Lung (tissue), 11 donors: ENCODE measurements at regions not wholly inside any gene's neighbourhood (a gene's known extent, or its start where the extent isn't known, plus 50 kb on each side); places are given as distances from the start of the nearest gene placed in this dataset.

Source experiments
- ATAC-seq: fragments of 200-7000 bp; cut with Tn5 transposase; one replicate; pipeline ENCODE4 v1.9.1; 2020; ENCODE audit warnings: moderate number of reproducible peaks; ENCODE audit not compliant: insufficient read depth, low FRiP score
- DNase-seq, 3 donors: peaks; one replicate each; pipeline ENCODE4 v3.0.0-alpha.2; 2013 to 2017
- H3K27ac ChIP-seq, 2 donors: one replicate each; pipeline ENCODE4 v1.5.1; 2013; ENCODE audit warnings: mild to moderate bottlenecking in 2 of 2, moderate library complexity in 2 of 2, control low read depth in 1 of 2, inconsistent platforms in 1 of 2, low read depth in 1 of 2, low read length in 1 of 2
- H3K27me3 ChIP-seq, 3 donors: one replicate each; pipeline ENCODE4 v1.5.1; 2013; ENCODE audit warnings: low read length in 2 of 3; ENCODE audit not compliant: control insufficient read depth in 3 of 3, insufficient read depth in 3 of 3
- H3K36me3 ChIP-seq, 4 donors: one replicate each; pipeline ENCODE4 v1.5.1; 2013; ENCODE audit warnings: low read length in 4 of 4, mild to moderate bottlenecking in 1 of 4, moderate library complexity in 1 of 4; ENCODE audit not compliant: control insufficient read depth in 4 of 4, insufficient read depth in 4 of 4
- H3K4me1 ChIP-seq, 5 donors: one replicate each; pipeline ENCODE4 v1.5.1; 2013; ENCODE audit warnings: low read length in 5 of 5, mild to moderate bottlenecking in 2 of 5, moderate library complexity in 1 of 5; ENCODE audit not compliant: control insufficient read depth in 5 of 5, insufficient read depth in 5 of 5
- H3K4me3 ChIP-seq: one replicate; pipeline ENCODE4 v1.5.1; 2013; ENCODE audit warnings: mild to moderate bottlenecking, control low read depth, moderate library complexity
- H3K9ac ChIP-seq, 2 donors: one replicate each; pipeline ENCODE4 v1.5.1; 2013; ENCODE audit warnings: low read length in 2 of 2, control low read depth in 1 of 2; ENCODE audit not compliant: insufficient read depth in 1 of 2
- H3K9me3 ChIP-seq, 4 donors: one replicate each; pipeline ENCODE4 v1.5.1; 2013; ENCODE audit warnings: low read length in 3 of 4, mild to moderate bottlenecking in 1 of 4, moderate library complexity in 1 of 4; ENCODE audit not compliant: control insufficient read depth in 4 of 4, insufficient read depth in 3 of 4
- WGBS, 2 donors: extraction: QIAGEN DNeasy Blood & Tissue Kit; methylation state at CpG; one replicate each; pipeline ENCODE4 v1.1.7; 2013; 5-methylcytosine and 5-hydroxymethylcytosine counted together
- TF ChIP-seq, protein P1 (sequence below): IDR thresholded peaks from 2 replicates; pipeline ENCODE4 v1.5.1; 2012; ENCODE audit warnings: mild to moderate bottlenecking; ENCODE audit errors: control extremely low read depth, extremely low read depth
- donor health status: control.
- donor health status: control.
- donor health status: Bipolar disorder and iron deficiency.
- donor health status: healthy.
- donor health status: DM: yes; HTN: yes; CAD: no.

DNA sequence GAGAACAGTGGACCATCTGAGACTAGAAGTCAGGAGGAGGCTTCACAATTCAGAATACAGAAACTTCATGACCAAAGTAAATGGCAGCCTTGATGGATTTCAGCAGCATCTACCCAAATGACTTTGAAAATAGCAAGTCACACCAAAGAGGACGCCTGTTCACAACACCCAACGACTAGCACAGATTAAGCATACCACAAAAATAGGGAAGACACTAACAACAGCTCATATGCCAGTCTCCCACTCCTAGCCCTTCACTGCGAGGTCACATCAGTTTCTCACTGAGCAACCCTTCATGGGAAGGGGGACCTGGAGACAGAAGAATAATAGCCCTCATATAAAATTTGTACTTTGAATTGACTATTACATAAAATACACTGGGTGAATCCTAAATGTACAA, 228.4 kb upstream of the SLC39A10 start:
- ATAC-seq (no peak), DNase-seq (no peak)
- TF ChIP-seq, protein P1, sequence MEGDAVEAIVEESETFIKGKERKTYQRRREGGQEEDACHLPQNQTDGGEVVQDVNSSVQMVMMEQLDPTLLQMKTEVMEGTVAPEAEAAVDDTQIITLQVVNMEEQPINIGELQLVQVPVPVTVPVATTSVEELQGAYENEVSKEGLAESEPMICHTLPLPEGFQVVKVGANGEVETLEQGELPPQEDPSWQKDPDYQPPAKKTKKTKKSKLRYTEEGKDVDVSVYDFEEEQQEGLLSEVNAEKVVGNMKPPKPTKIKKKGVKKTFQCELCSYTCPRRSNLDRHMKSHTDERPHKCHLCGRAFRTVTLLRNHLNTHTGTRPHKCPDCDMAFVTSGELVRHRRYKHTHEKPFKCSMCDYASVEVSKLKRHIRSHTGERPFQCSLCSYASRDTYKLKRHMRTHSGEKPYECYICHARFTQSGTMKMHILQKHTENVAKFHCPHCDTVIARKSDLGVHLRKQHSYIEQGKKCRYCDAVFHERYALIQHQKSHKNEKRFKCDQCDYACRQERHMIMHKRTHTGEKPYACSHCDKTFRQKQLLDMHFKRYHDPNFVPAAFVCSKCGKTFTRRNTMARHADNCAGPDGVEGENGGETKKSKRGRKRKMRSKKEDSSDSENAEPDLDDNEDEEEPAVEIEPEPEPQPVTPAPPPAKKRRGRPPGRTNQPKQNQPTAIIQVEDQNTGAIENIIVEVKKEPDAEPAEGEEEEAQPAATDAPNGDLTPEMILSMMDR = no peak
- H3K9me3 ChIP-seq = no peaks in the 10 kb centered on the region
- 47 to 83% methylated on average over 3 of the region's 3 CpGs for WGBS, 2 donors
- no peak overlapping the region for H3K9ac ChIP-seq
- no peaks in the 10 kb centered on the region for H3K36me3 ChIP-seq
- H3K4me1 ChIP-seq = no peaks in the 10 kb centered on the region
- H3K27ac ChIP-seq = no peak overlapping the region
- H3K27me3 ChIP-seq = peaks cover 0 to 3% (median 0%) of the 10 kb centered on the region in 3 donors
- no peak overlapping the region for H3K4me3 ChIP-seq

DNA sequence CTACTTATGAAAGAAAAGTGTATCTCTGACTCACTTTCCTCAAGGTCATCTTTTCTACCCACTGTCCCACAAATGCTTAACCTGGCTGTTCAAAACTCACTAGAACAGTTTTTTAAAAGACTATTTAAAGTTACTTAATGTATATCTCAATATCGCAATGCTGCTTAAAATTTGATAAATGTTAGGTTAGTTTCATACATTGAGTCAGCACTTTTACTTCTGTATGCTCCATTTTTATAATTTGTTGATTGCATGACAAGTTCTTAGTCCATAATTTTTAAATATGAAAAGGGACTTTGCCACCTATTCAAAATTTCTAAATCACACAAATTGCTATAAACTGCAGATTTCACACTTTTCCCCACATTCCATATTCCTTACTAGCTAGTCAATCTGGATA, 231.7 kb upstream of the SLC39A10 start:
- DNase-seq = no peak
- Histone ChIP-seq H3K9ac (no peak overlapping the region), H3K27ac (no peak overlapping the region), H3K4me3 (no peak overlapping the region), H3K9me3 (no peaks in the 10 kb centered on the region), H3K27me3 (peaks cover 0 to 3% (median 0%) of the 10 kb centered on the region in 3 donors), H3K36me3 (no peaks in the 10 kb centered on the region), H3K4me1 (no peaks in the 10 kb centered on the region)
- WGBS, 2 donors = 80 to 86% methylated on average over 1 of the region's 1 CpG
- no peak for ATAC-seq
- TF ChIP-seq, protein P1 = no peak

DNA sequence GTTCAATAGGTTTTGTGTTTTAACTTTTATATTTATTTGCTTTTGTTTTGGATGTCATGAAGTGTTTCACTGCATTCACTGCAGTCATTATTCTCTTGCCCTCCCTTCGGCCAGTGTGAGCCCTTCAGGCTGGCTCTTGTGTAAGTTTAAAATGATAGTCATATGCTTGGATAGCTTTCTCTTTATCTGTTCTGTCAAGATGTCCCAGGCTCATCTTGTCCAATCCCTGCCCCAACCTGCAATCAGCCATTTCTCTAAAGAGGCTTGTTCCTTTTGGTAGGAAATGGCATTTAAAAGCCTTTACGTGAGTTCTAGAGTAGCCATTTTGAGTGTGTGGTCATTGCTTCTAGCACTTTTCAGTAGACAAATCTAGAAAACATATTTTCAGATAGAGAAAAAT, 238.0 kb upstream of the SLC39A10 start:
- Histone ChIP-seq H3K4me1 (no peaks in the 10 kb centered on the region), H3K9me3 (no peaks in the 10 kb centered on the region), H3K4me3 (no peak overlapping the region), H3K27ac (no peak overlapping the region), H3K9ac (no peak overlapping the region), H3K27me3 (no peaks in the 10 kb centered on the region), H3K36me3 (no peaks in the 10 kb centered on the region)
- 93 to 97% methylated on average over 2 of the region's 2 CpGs for WGBS, 2 donors
- DNase-seq (no peak), ATAC-seq (no peak)
- TF ChIP-seq, protein P1 = no peak

DNA sequence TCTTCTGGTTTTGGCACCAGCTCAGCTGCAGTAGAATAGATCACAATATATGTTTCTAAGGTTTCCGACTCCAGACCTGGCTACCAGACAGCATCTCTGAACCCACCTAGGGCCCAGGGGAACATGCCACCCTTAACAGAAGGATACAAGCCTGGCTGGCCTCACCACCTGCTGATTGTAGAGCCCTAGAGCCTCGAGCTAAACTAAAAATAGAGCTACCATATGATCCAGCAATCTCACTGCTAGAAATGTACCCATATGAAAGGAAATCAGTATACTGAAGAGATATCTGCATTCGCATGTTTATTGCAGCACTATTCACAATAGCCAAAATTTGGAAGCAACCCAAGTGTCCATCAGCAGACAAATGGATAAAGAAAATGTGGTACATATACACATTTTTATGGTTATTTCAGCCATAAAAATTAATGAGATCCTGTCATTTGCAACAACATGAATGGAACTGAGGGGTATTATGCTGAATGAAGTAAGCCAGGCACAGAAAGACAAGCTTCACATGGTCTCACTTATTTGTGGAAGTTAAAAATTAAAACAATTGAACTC, 242.4 kb upstream of the SLC39A10 start:
- Histone ChIP-seq H3K4me1 (no peaks in the 10 kb centered on the region), H3K9me3 (no peaks in the 10 kb centered on the region), H3K36me3 (no peaks in the 10 kb centered on the region), H3K4me3 (no peak overlapping the region), H3K9ac (no peak overlapping the region), H3K27ac (no peak overlapping the region), H3K27me3 (no peaks in the 10 kb centered on the region)
- no peak for ATAC-seq
- TF ChIP-seq, protein P1 = no peak
- 71 to 74% methylated on average over 3 of the region's 3 CpGs for WGBS, 2 donors
- no peak for DNase-seq
